ENCODE measurements at regions not wholly inside any gene's neighbourhood (a gene's known extent, or its start where the extent isn't known, plus 50 kb on each side); places are given as distances from the start of the nearest gene placed in this dataset.

GRCh38 chr5:67908126-67908765 lies 307.3 kb upstream of the PIK3R1 start:
- FAIRE-seq (no peak), DNase-seq (ENCODE audit: insufficient read length, low spot score) (no peak)
- TF ChIP-seq TAF1 (IDR thresholded peaks at IDR 0.05; ENCODE audit: low read depth, low read length) (no peak), SPI1 (IDR thresholded peaks at IDR 0.05; ENCODE audit: low read depth, low read length) (no peak), POLR2A (IDR thresholded peaks at IDR 0.05; ENCODE audit: low read depth, low read length) (no peak)

GRCh38 chr5:67904366-67904765 lies 311.2 kb upstream of the PIK3R1 start:
- TF ChIP-seq POLR2AphosphoS5 (IDR thresholded peaks at IDR 0.05; ENCODE audit: low read depth, low read length) (no peak), TAF1 (IDR thresholded peaks at IDR 0.05; ENCODE audit: low read depth, low read length) (no peak), PAX5 (IDR thresholded peaks at IDR 0.05; ENCODE audit: insufficient read depth, low read length, severe bottlenecking) (no peak), SPI1 (IDR thresholded peaks at IDR 0.05; ENCODE audit: low read depth, low read length) (no peak), POLR2A (IDR thresholded peaks at IDR 0.05; ENCODE audit: low read depth, low read length) (no peak), POU2F2 (IDR thresholded peaks at IDR 0.05; ENCODE audit: low read depth, low read length) (no peak)
- DNase-seq (ENCODE audit: insufficient read length, low spot score) (no peak), FAIRE-seq (no peak)

- no peak for TF ChIP-seq POLR2A (IDR thresholded peaks at IDR 0.05; ENCODE audit: low read depth, low read length)
- TF ChIP-seq SPI1 (IDR thresholded peaks at IDR 0.05; ENCODE audit: low read depth, low read length): no peak
- TF ChIP-seq POLR2AphosphoS5 (IDR thresholded peaks at IDR 0.05; ENCODE audit: low read depth, low read length): no peak
- no peak for TF ChIP-seq TAF1 (IDR thresholded peaks at IDR 0.05; ENCODE audit: low read depth, low read length)
- FAIRE-seq (no peak), DNase-seq (ENCODE audit: insufficient read length, low spot score) (no peak)
These were observed 311.9 kb upstream of the PIK3R1 start for GRCh38 chr5:67903656-67904055.

GRCh38 chr5:67903121-67903520 lies 312.4 kb upstream of the PIK3R1 start:
- FAIRE-seq: no peak
- DNase-seq (ENCODE audit: insufficient read length, low spot score): no peak

GRCh38 chr5:67902497-67902830 lies 313.1 kb upstream of the PIK3R1 start:
- FAIRE-seq: no peak

More at GRCh38 chr5:67903121-67903520, 312.4 kb upstream of the PIK3R1 start:
- TF ChIP-seq TAF1 (IDR thresholded peaks at IDR 0.05; ENCODE audit: low read depth, low read length) (no peak), POLR2AphosphoS5 (IDR thresholded peaks at IDR 0.05; ENCODE audit: low read depth, low read length) (no peak), SPI1 (IDR thresholded peaks at IDR 0.05; ENCODE audit: low read depth, low read length) (no peak), PAX5 (IDR thresholded peaks at IDR 0.05; ENCODE audit: insufficient read depth, low read length, severe bottlenecking) (no peak)

GRCh38 chr5:67901814-67902496 lies 313.6 kb upstream of the PIK3R1 start:
- no peak for FAIRE-seq
- DNase-seq (ENCODE audit: insufficient read length, low spot score): no peak
- no peak for TF ChIP-seq POU2F2 (IDR thresholded peaks at IDR 0.05; ENCODE audit: low read depth, low read length)

More at GRCh38 chr5:67902497-67902830, 313.1 kb upstream of the PIK3R1 start:
- TF ChIP-seq PAX5 (IDR thresholded peaks at IDR 0.05; ENCODE audit: insufficient read depth, low read length, severe bottlenecking) (no peak), POU2F2 (IDR thresholded peaks at IDR 0.05; ENCODE audit: low read depth, low read length) (no peak), POLR2AphosphoS5 (IDR thresholded peaks at IDR 0.05; ENCODE audit: low read depth, low read length) (no peak), SPI1 (IDR thresholded peaks at IDR 0.05; ENCODE audit: low read depth, low read length) (no peak), TAF1 (IDR thresholded peaks at IDR 0.05; ENCODE audit: low read depth, low read length) (no peak), POLR2A (IDR thresholded peaks at IDR 0.05; ENCODE audit: low read depth, low read length) (no peak)
- DNase-seq (ENCODE audit: insufficient read length, low spot score): no peak

- no peak for TF ChIP-seq PAX5 (IDR thresholded peaks at IDR 0.05; ENCODE audit: insufficient read depth, low read length, severe bottlenecking)
- TF ChIP-seq POLR2AphosphoS5 (IDR thresholded peaks at IDR 0.05; ENCODE audit: low read depth, low read length): no peak
- TF ChIP-seq POU2F2 (IDR thresholded peaks at IDR 0.05; ENCODE audit: low read depth, low read length): no peak
- no peak for TF ChIP-seq POLR2A (IDR thresholded peaks at IDR 0.05; ENCODE audit: low read depth, low read length)
- TF ChIP-seq SPI1 (IDR thresholded peaks at IDR 0.05; ENCODE audit: low read depth, low read length): no peak
- no peak for TF ChIP-seq TAF1 (IDR thresholded peaks at IDR 0.05; ENCODE audit: low read depth, low read length)
- no peak for FAIRE-seq
- no peak for DNase-seq (ENCODE audit: insufficient read length, low spot score)
These were observed 315.0 kb upstream of the PIK3R1 start for GRCh38 chr5:67900514-67900913.

- no peak for TF ChIP-seq TAF1 (IDR thresholded peaks at IDR 0.05; ENCODE audit: low read depth, low read length)
- TF ChIP-seq POU2F2 (IDR thresholded peaks at IDR 0.05; ENCODE audit: low read depth, low read length): no peak
- no peak for TF ChIP-seq PAX5 (IDR thresholded peaks at IDR 0.05; ENCODE audit: insufficient read depth, low read length, severe bottlenecking)
- no peak for TF ChIP-seq SPI1 (IDR thresholded peaks at IDR 0.05; ENCODE audit: low read depth, low read length)
- TF ChIP-seq POLR2A (IDR thresholded peaks at IDR 0.05; ENCODE audit: low read depth, low read length): no peak
- TF ChIP-seq POLR2AphosphoS5 (IDR thresholded peaks at IDR 0.05; ENCODE audit: low read depth, low read length): no peak
- DNase-seq (ENCODE audit: insufficient read length, low spot score) (no peak), FAIRE-seq (no peak)
These were observed 317.6 kb upstream of the PIK3R1 start for GRCh38 chr5:67897980-67898379.

GRCh38 chr5:67897431-67897830 lies 318.1 kb upstream of the PIK3R1 start:
- FAIRE-seq (no peak), DNase-seq (ENCODE audit: insufficient read length, low spot score) (no peak)
- TF ChIP-seq PAX5 (IDR thresholded peaks at IDR 0.05; ENCODE audit: insufficient read depth, low read length, severe bottlenecking): no peak

GRCh38 chr5:67896930-67897313 lies 318.6 kb upstream of the PIK3R1 start:
- DNase-seq (ENCODE audit: insufficient read length, low spot score): no peak
- no peak for FAIRE-seq
- TF ChIP-seq POU2F2 (IDR thresholded peaks at IDR 0.05; ENCODE audit: low read depth, low read length) (no peak), SPI1 (IDR thresholded peaks at IDR 0.05; ENCODE audit: low read depth, low read length) (no peak)
